ENCODE measurements at regions not wholly inside any gene's neighbourhood (a gene's known extent, or its start where the extent isn't known, plus 50 kb on each side); places are given as distances from the start of the nearest gene placed in this dataset.

GRCh38 chr16:6281994-6282393 is 1050.7 kb upstream of the RBFOX1 start:
- TF ChIP-seq SIN3A (IDR thresholded peaks at IDR 0.05; ENCODE audit: low read depth): no peak
- no peak for TF ChIP-seq YY1 (IDR thresholded peaks at IDR 0.05; ENCODE audit: extremely low read depth, insufficient replicate concordance, low read depth, low read length)
- TF ChIP-seq CEBPB (IDR thresholded peaks at IDR 0.05; ENCODE audit: low read depth): no peak
- no peak for TF ChIP-seq REST (IDR thresholded peaks at IDR 0.05; ENCODE audit: low read depth)
- no peak for TF ChIP-seq JUND (IDR thresholded peaks at IDR 0.05)
- no peak for TF ChIP-seq POLR2AphosphoS5 (IDR thresholded peaks at IDR 0.05; ENCODE audit: low read depth, low read length)
- no peak for TF ChIP-seq EZH2 (IDR thresholded peaks at IDR 0.05)
- ATAC-seq (no peak), DNase-seq (ENCODE audit: low read depth, low spot score) (no peak)
- H3K9ac ChIP-seq (ENCODE audit: low read length): no peak overlapping the region
- RAD21 ChIA-PET (ENCODE audit: low non-redundant PET in 1 of 2, low total read pairs in 2 of 2, uncharacterized antibody in 2 of 2, unreplicated experiment in 2 of 2): no interaction called here
- no peaks in the 10 kb centered on the region for H4K20me1 ChIP-seq (ENCODE audit: insufficient read depth)
- BruUV-seq (replicated peaks): no TSS peak
- H2AFZ ChIP-seq (ENCODE audit: low read depth, low read length, poor library complexity, severe bottlenecking): no peak overlapping the region
- no peaks in the 10 kb centered on the region for H3K9me2 ChIP-seq (ENCODE audit: insufficient read depth)
- no peaks in the 10 kb centered on the region for H3K36me3 ChIP-seq (ENCODE audit: control insufficient read depth in 1 of 2, insufficient read depth in 2 of 2, low read length in 2 of 2)
- H3K27me3 ChIP-seq (ENCODE audit: insufficient read depth, low read length): no peaks in the 10 kb centered on the region
- CTCF ChIA-PET: no interaction called here
- POLR2A ChIA-PET: no interaction called here
- H3K9me3 ChIP-seq (ENCODE audit: control insufficient read depth in 1 of 2, insufficient read depth in 1 of 2, low read depth in 1 of 2, low read length in 2 of 2): no peaks in the 10 kb centered on the region
- no peak overlapping the region for H3K4me3 ChIP-seq (replicated peaks in 1 of 2; ENCODE audit: low read depth in 1 of 2, low read length in 2 of 2)
- H3K4me1 ChIP-seq (ENCODE audit: control insufficient read depth in 1 of 2, insufficient read depth in 2 of 2, low read length in 2 of 2): no peaks in the 10 kb centered on the region
- intact Hi-C loops (cut with micrococcal nuclease): no loop called here
- no peak overlapping the region for H3K4me2 ChIP-seq (ENCODE audit: low read length)
- H3K27ac ChIP-seq (ENCODE audit: low read depth, low read length): no peak overlapping the region
- H3K79me2 ChIP-seq (ENCODE audit: insufficient read depth, low read length): no peaks in the 10 kb centered on the region

DNA sequence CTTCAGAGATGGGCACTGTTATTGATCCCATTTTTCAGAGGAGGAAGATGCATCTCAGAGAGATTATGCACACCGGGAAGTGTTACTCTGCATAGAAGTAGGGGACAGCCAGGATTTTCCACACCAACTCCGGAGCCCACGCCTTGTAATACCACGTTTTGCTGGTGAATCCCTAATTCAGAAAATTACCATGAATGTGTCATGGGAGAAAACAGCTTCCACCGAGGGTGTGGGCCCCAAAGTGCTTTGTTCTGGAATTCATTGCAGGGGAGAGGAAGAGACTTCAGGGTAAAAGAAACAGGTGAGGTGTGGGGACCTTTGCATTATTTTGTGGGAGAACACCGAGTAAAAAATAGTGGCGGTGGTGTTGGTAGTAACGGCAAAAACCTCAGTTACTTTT is 1051.4 kb upstream of the RBFOX1 start:
- BruUV-seq (replicated peaks): no TSS peak
- no peaks in the 10 kb centered on the region for H3K9me3 ChIP-seq (ENCODE audit: control insufficient read depth in 1 of 2, insufficient read depth in 1 of 2, low read depth in 1 of 2, low read length in 2 of 2)
- no peaks in the 10 kb centered on the region for H3K27me3 ChIP-seq (ENCODE audit: insufficient read depth, low read length)
- H3K36me3 ChIP-seq (ENCODE audit: control insufficient read depth in 1 of 2, insufficient read depth in 2 of 2, low read length in 2 of 2): no peaks in the 10 kb centered on the region
- ATAC-seq (no peak), DNase-seq (ENCODE audit: low read depth, low spot score) (no peak)
- H4K20me1 ChIP-seq (ENCODE audit: insufficient read depth): no peaks in the 10 kb centered on the region
- POLR2A ChIA-PET: no interaction called here
- no peaks in the 10 kb centered on the region for H3K9me2 ChIP-seq (ENCODE audit: insufficient read depth)
- RAD21 ChIA-PET (ENCODE audit: low non-redundant PET in 1 of 2, low total read pairs in 2 of 2, uncharacterized antibody in 2 of 2, unreplicated experiment in 2 of 2): no interaction called here
- no peak overlapping the region for H2AFZ ChIP-seq (ENCODE audit: low read depth, low read length, poor library complexity, severe bottlenecking)
- no peaks in the 10 kb centered on the region for H3K4me1 ChIP-seq (ENCODE audit: control insufficient read depth in 1 of 2, insufficient read depth in 2 of 2, low read length in 2 of 2)
- H3K79me2 ChIP-seq (ENCODE audit: insufficient read depth, low read length): no peaks in the 10 kb centered on the region
- no peak overlapping the region for H3K4me2 ChIP-seq (ENCODE audit: low read length)
- intact Hi-C loops (cut with micrococcal nuclease): no loop called here
- no peak overlapping the region for H3K4me3 ChIP-seq (replicated peaks in 1 of 2; ENCODE audit: low read depth in 1 of 2, low read length in 2 of 2)
- CTCF ChIA-PET: no interaction called here
- no peak overlapping the region for H3K9ac ChIP-seq (ENCODE audit: low read length)
- H3K27ac ChIP-seq (ENCODE audit: low read depth, low read length): no peak overlapping the region
- TF ChIP-seq CBX3 (IDR thresholded peaks at IDR 0.05; ENCODE audit: low read depth) (no peak), EZH2 (IDR thresholded peaks at IDR 0.05) (no peak), YY1 (IDR thresholded peaks at IDR 0.05; ENCODE audit: extremely low read depth, insufficient replicate concordance, low read depth, low read length) (no peak), ZBTB33 (IDR thresholded peaks at IDR 0.05; ENCODE audit: extremely low read depth, insufficient replicate concordance, low read length) (no peak), POLR2A (IDR thresholded peaks at IDR 0.05; ENCODE audit: borderline replicate concordance, extremely low read depth, insufficient read depth, insufficient read length) (no peak), CEBPB (IDR thresholded peaks at IDR 0.05; ENCODE audit: low read depth) (no peak), SP1 (IDR thresholded peaks at IDR 0.05; ENCODE audit: low read depth) (no peak), SIN3A (IDR thresholded peaks at IDR 0.05; ENCODE audit: low read depth) (no peak), ZNF274 (IDR thresholded peaks at IDR 0.05; ENCODE audit: low read depth, low read length) (no peak), ZFX (IDR thresholded peaks at IDR 0.05) (no peak)
- TF ChIP-seq, protein P1, sequence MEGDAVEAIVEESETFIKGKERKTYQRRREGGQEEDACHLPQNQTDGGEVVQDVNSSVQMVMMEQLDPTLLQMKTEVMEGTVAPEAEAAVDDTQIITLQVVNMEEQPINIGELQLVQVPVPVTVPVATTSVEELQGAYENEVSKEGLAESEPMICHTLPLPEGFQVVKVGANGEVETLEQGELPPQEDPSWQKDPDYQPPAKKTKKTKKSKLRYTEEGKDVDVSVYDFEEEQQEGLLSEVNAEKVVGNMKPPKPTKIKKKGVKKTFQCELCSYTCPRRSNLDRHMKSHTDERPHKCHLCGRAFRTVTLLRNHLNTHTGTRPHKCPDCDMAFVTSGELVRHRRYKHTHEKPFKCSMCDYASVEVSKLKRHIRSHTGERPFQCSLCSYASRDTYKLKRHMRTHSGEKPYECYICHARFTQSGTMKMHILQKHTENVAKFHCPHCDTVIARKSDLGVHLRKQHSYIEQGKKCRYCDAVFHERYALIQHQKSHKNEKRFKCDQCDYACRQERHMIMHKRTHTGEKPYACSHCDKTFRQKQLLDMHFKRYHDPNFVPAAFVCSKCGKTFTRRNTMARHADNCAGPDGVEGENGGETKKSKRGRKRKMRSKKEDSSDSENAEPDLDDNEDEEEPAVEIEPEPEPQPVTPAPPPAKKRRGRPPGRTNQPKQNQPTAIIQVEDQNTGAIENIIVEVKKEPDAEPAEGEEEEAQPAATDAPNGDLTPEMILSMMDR (IDR thresholded peaks at IDR 0.05 in 2 of 3, conservative IDR thresholded peaks at IDR 0.05 in 1 of 3; ENCODE audit: borderline replicate concordance in 1 of 3, insufficient read depth in 1 of 3, low read depth in 2 of 3, low read length in 2 of 3): no peak
